ENCODE measurements at regions not wholly inside any gene's neighbourhood (a gene's known extent, or its start where the extent isn't known, plus 50 kb on each side); places are given as distances from the start of the nearest gene placed in this dataset.
"Not testable (repeated sequence)": the region's sequence is repeated elsewhere in the genome, so short reads cannot be mapped to it uniquely, and the experiment has no call there.

DNA sequence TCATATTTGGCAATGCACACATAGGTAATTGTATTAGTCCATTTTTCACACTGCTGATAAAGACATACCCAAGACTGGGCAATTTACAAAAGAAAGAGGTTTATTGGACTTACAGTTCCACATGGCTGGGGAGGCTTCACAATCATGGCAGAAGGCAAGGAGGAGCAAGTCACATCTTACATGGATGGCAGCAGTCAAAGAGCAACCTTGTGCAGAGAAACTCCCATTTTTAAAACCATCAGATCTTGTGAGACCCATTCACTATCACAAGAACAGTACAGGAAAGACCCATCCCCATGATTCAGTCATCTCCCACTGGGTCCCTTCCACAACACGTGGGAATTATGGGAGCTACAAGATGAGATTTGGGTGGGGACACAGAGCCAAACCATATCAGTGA is 123.2 kb downstream of the KBTBD2 start:
- not testable (repeated sequence) for H3K4me1 ChIP-seq (ENCODE audit: control insufficient read depth in 4 of 4, insufficient read depth in 4 of 4, low read length in 3 of 4); H3K9ac ChIP-seq (ENCODE audit: low read depth in 1 of 2, low read length in 2 of 2); H3K9me3 ChIP-seq (ENCODE audit: control insufficient read depth in 4 of 4, low read length in 3 of 4); H3K27me3 ChIP-seq (ENCODE audit: control insufficient read depth in 4 of 4, insufficient read depth in 4 of 4, low read length in 3 of 4); H3K36me3 ChIP-seq (ENCODE audit: control insufficient read depth in 4 of 4, insufficient read depth in 3 of 4, low read depth in 1 of 4, low read length in 3 of 4); H3K27ac ChIP-seq (ENCODE audit: low read depth in 1 of 2, low read length in 2 of 2); DNase-seq (ENCODE audit: low spot score); H3K4me3 ChIP-seq (ENCODE audit: low read depth in 1 of 3, low read length in 3 of 3)
- 80% methylated on average over 1 of the region's 1 CpG for WGBS

DNA sequence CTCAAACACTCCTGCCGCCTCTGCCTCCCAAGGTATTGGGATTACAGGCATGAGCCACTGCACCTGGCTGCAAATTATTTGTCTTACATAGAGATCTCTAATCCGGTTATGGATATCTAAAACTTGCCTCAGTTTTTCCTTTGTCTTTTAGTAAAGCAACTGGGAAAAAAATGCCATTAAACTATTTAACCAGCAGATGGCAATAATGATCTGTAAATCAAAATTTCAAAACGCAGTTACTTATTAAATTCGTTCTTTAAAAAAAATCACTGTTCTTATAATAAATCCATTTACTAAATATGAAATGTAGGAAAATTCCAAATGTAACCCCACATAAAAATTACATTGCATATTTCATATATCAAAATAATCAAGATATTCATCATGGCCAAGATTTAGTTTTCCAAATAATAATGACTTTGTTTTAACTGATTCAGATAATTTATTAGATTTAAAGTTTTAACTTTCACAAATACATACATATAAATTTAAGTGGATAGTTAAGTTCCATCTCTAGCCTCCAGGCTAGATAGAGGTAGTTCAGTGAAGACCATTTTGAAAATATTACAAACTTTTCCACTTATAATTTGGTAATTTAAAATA is 125.8 kb downstream of the KBTBD2 start:
- DNase-seq (ENCODE audit: low spot score); H3K9ac ChIP-seq (ENCODE audit: low read depth in 1 of 2, low read length in 2 of 2); H3K9me3 ChIP-seq (ENCODE audit: control insufficient read depth in 4 of 4, low read length in 3 of 4); H3K4me1 ChIP-seq (ENCODE audit: control insufficient read depth in 4 of 4, insufficient read depth in 4 of 4, low read length in 3 of 4); H3K4me3 ChIP-seq (ENCODE audit: low read depth in 1 of 3, low read length in 3 of 3); H3K27ac ChIP-seq (ENCODE audit: low read depth in 1 of 2, low read length in 2 of 2); H3K36me3 ChIP-seq (ENCODE audit: control insufficient read depth in 4 of 4, insufficient read depth in 3 of 4, low read depth in 1 of 4, low read length in 3 of 4); H3K27me3 ChIP-seq (ENCODE audit: control insufficient read depth in 4 of 4, insufficient read depth in 4 of 4, low read length in 3 of 4): not testable (repeated sequence)
- WGBS: 19% methylated on average over 4 of the region's 4 CpGs
- TF ChIP-seq, protein P1, sequence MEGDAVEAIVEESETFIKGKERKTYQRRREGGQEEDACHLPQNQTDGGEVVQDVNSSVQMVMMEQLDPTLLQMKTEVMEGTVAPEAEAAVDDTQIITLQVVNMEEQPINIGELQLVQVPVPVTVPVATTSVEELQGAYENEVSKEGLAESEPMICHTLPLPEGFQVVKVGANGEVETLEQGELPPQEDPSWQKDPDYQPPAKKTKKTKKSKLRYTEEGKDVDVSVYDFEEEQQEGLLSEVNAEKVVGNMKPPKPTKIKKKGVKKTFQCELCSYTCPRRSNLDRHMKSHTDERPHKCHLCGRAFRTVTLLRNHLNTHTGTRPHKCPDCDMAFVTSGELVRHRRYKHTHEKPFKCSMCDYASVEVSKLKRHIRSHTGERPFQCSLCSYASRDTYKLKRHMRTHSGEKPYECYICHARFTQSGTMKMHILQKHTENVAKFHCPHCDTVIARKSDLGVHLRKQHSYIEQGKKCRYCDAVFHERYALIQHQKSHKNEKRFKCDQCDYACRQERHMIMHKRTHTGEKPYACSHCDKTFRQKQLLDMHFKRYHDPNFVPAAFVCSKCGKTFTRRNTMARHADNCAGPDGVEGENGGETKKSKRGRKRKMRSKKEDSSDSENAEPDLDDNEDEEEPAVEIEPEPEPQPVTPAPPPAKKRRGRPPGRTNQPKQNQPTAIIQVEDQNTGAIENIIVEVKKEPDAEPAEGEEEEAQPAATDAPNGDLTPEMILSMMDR (IDR thresholded peaks at IDR 0.05; ENCODE audit: low read depth, low read length, missing input control): peak; percentile 26
- peak; percentile 61 to 64 for TF ChIP-seq RAD21 (IDR thresholded peaks at IDR 0.05)

- no peaks in the 10 kb centered on the region for H3K27me3 ChIP-seq (ENCODE audit: control insufficient read depth in 4 of 4, insufficient read depth in 4 of 4, low read length in 3 of 4)
- H3K4me3 ChIP-seq (ENCODE audit: low read depth in 1 of 3, low read length in 3 of 3): no peak overlapping the region
- H3K27ac ChIP-seq (ENCODE audit: low read depth in 1 of 2, low read length in 2 of 2): no peak overlapping the region
- no peaks in the 10 kb centered on the region for H3K9me3 ChIP-seq (ENCODE audit: control insufficient read depth in 4 of 4, low read length in 3 of 4)
- no peaks in the 10 kb centered on the region for H3K36me3 ChIP-seq (ENCODE audit: control insufficient read depth in 4 of 4, insufficient read depth in 3 of 4, low read depth in 1 of 4, low read length in 3 of 4)
- no peak overlapping the region for H3K9ac ChIP-seq (ENCODE audit: low read depth in 1 of 2, low read length in 2 of 2)
- 78% methylated on average over 3 of the region's 3 CpGs for WGBS
- no peak for DNase-seq (ENCODE audit: low spot score)
- TF ChIP-seq TAF1 (conservative IDR thresholded peaks at IDR 0.05) (no peak), HNF4A (conservative IDR thresholded peaks at IDR 0.05) (no peak), YY1 (IDR thresholded peaks at IDR 0.05) (no peak), RAD21 (IDR thresholded peaks at IDR 0.05) (no peak), HNF4G (IDR thresholded peaks at IDR 0.05) (no peak), ATF3 (IDR thresholded peaks at IDR 0.05) (no peak), SP1 (IDR thresholded peaks at IDR 0.05) (no peak), JUND (IDR thresholded peaks at IDR 0.05) (no peak)
- TF ChIP-seq, protein P2, sequence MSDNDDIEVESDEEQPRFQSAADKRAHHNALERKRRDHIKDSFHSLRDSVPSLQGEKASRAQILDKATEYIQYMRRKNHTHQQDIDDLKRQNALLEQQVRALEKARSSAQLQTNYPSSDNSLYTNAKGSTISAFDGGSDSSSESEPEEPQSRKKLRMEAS (IDR thresholded peaks at IDR 0.05): no peak
- TF ChIP-seq, protein P1 (IDR thresholded peaks at IDR 0.05; ENCODE audit: low read depth, low read length, missing input control): no peak
- TF ChIP-seq, protein P3, sequence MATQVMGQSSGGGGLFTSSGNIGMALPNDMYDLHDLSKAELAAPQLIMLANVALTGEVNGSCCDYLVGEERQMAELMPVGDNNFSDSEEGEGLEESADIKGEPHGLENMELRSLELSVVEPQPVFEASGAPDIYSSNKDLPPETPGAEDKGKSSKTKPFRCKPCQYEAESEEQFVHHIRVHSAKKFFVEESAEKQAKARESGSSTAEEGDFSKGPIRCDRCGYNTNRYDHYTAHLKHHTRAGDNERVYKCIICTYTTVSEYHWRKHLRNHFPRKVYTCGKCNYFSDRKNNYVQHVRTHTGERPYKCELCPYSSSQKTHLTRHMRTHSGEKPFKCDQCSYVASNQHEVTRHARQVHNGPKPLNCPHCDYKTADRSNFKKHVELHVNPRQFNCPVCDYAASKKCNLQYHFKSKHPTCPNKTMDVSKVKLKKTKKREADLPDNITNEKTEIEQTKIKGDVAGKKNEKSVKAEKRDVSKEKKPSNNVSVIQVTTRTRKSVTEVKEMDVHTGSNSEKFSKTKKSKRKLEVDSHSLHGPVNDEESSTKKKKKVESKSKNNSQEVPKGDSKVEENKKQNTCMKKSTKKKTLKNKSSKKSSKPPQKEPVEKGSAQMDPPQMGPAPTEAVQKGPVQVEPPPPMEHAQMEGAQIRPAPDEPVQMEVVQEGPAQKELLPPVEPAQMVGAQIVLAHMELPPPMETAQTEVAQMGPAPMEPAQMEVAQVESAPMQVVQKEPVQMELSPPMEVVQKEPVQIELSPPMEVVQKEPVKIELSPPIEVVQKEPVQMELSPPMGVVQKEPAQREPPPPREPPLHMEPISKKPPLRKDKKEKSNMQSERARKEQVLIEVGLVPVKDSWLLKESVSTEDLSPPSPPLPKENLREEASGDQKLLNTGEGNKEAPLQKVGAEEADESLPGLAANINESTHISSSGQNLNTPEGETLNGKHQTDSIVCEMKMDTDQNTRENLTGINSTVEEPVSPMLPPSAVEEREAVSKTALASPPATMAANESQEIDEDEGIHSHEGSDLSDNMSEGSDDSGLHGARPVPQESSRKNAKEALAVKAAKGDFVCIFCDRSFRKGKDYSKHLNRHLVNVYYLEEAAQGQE (IDR thresholded peaks at IDR 0.05): no peak
- H3K4me1 ChIP-seq (ENCODE audit: control insufficient read depth in 4 of 4, insufficient read depth in 4 of 4, low read length in 3 of 4): peaks cover 0 to 2% (median 0%) of the 10 kb centered on the region in 4 donors
Observed at GRCh38 chr7:32765185-32765584, 126.4 kb downstream of the KBTBD2 start.
